ENCODE measurements at regions not wholly inside any gene's neighbourhood (a gene's known extent, or its start where the extent isn't known, plus 50 kb on each side); places are given as distances from the start of the nearest gene placed in this dataset.

DNA sequence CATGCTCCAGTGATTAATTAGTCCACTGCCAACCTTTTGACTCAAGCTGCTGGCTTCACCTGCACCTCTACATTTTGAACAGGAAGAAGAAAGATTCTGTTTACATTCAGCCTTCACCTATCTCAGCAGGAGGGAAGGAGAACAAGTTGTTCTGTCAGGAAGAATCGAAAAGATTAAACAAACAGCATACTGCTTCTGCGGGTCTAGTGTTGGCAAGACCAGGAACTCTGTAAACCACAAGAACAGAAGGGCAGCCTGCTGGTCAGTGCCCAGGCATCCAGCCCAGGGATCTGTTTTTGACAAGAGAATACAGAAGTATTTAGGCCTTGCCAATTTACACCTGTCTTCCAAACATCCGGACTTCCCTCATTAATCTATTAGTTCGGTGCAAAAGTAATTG lies 189.7 kb downstream of the CHD9NB start:
- no peaks in the 10 kb centered on the region for H4K20me1 ChIP-seq (replicated peaks; ENCODE audit: insufficient read depth)
- peaks cover 12% of the 10 kb centered on the region; the same call in 2 of the 3 replicates for H3K4me1 Mint-ChIP-seq
- ATAC-seq (no peak), DNase-seq (ENCODE audit: low spot score) (no peak)
- H3K9me3 Mint-ChIP-seq: no peaks in the 10 kb centered on the region
- peaks cover 19% of the 10 kb centered on the region for H3K4me1 ChIP-seq (ENCODE audit: insufficient read depth)
- H3K79me2 ChIP-seq (replicated peaks; ENCODE audit: insufficient read depth): no peaks in the 10 kb centered on the region
- no peak overlapping the region for H3K27ac ChIP-seq (ENCODE audit: low read depth)
- no peaks in the 10 kb centered on the region for H3F3A ChIP-seq (replicated peaks; ENCODE audit: low read depth)
- H3K4me2 ChIP-seq: no peak overlapping the region
- H3K4me3 Mint-ChIP-seq: no peak overlapping the region
- H3K36me3 ChIP-seq (ENCODE audit: insufficient read depth): no peaks in the 10 kb centered on the region
- no peak overlapping the region for H3K4me3 ChIP-seq
- no peaks in the 10 kb centered on the region for H3K27me3 ChIP-seq (ENCODE audit: insufficient read depth)
- no peaks in the 10 kb centered on the region for H3K9me2 ChIP-seq (ENCODE audit: insufficient read depth)
- H3K36me3 Mint-ChIP-seq (ENCODE audit: low read depth): no peaks in the 10 kb centered on the region
- H3K27me3 Mint-ChIP-seq (ENCODE audit: insufficient read depth, low read depth, poor library complexity): no peaks in the 10 kb centered on the region
- H2AFZ ChIP-seq: no peak overlapping the region
- H3K27ac Mint-ChIP-seq: no peak overlapping the region
- no peak for TF ChIP-seq EZH2 (IDR thresholded peaks at IDR 0.05; ENCODE audit: low read depth, unreplicated experiment)
- TF ChIP-seq, protein P1, sequence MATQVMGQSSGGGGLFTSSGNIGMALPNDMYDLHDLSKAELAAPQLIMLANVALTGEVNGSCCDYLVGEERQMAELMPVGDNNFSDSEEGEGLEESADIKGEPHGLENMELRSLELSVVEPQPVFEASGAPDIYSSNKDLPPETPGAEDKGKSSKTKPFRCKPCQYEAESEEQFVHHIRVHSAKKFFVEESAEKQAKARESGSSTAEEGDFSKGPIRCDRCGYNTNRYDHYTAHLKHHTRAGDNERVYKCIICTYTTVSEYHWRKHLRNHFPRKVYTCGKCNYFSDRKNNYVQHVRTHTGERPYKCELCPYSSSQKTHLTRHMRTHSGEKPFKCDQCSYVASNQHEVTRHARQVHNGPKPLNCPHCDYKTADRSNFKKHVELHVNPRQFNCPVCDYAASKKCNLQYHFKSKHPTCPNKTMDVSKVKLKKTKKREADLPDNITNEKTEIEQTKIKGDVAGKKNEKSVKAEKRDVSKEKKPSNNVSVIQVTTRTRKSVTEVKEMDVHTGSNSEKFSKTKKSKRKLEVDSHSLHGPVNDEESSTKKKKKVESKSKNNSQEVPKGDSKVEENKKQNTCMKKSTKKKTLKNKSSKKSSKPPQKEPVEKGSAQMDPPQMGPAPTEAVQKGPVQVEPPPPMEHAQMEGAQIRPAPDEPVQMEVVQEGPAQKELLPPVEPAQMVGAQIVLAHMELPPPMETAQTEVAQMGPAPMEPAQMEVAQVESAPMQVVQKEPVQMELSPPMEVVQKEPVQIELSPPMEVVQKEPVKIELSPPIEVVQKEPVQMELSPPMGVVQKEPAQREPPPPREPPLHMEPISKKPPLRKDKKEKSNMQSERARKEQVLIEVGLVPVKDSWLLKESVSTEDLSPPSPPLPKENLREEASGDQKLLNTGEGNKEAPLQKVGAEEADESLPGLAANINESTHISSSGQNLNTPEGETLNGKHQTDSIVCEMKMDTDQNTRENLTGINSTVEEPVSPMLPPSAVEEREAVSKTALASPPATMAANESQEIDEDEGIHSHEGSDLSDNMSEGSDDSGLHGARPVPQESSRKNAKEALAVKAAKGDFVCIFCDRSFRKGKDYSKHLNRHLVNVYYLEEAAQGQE (IDR thresholded peaks at IDR 0.05; ENCODE audit: unreplicated experiment): no peak
- TF ChIP-seq, protein P2, sequence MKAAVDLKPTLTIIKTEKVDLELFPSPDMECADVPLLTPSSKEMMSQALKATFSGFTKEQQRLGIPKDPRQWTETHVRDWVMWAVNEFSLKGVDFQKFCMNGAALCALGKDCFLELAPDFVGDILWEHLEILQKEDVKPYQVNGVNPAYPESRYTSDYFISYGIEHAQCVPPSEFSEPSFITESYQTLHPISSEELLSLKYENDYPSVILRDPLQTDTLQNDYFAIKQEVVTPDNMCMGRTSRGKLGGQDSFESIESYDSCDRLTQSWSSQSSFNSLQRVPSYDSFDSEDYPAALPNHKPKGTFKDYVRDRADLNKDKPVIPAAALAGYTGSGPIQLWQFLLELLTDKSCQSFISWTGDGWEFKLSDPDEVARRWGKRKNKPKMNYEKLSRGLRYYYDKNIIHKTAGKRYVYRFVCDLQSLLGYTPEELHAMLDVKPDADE (IDR thresholded peaks at IDR 0.05): no peak

DNA sequence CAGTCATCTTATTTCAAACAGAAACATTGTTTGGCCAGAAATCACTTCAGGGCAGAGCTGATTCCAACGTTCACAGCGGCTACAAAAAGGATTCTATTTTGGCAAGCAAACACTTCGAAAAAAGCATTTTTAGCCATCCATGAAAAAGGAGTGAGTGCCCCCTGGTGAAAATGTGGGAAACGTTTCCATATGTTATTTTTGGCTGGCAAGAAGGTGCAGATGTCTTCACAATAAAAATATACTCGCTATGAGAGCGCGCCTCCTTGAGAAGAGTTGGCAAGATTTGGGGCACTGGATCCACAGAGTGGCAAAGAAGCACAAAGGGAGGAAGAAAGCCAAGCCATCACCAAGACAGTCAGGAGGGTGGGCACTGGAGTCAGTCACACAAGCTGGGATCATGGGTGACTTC lies 191.1 kb downstream of the CHD9NB start:
- ATAC-seq: no peak
- peak; percentile 71 for DNase-seq (ENCODE audit: low spot score)
- no peak overlapping the region for H3K4me3 Mint-ChIP-seq

More for the DNA sequence above, 191.1 kb downstream of the CHD9NB start:
- H3K36me3 Mint-ChIP-seq (ENCODE audit: low read depth): no peaks in the 10 kb centered on the region
- Histone ChIP-seq H3K79me2 (replicated peaks; ENCODE audit: insufficient read depth) (no peaks in the 10 kb centered on the region), H4K20me1 (replicated peaks; ENCODE audit: insufficient read depth) (no peaks in the 10 kb centered on the region), H3K27me3 (ENCODE audit: insufficient read depth) (no peaks in the 10 kb centered on the region), H3K27ac (ENCODE audit: low read depth) (no peak overlapping the region), H3K9me2 (ENCODE audit: insufficient read depth) (no peaks in the 10 kb centered on the region), H3F3A (replicated peaks; ENCODE audit: low read depth) (no peaks in the 10 kb centered on the region), H3K4me3 (no peak overlapping the region), H2AFZ (peak overlapping the region; percentile 53), H3K4me2 (no peak overlapping the region), H3K4me1 (ENCODE audit: insufficient read depth) (peaks cover 19% of the 10 kb centered on the region), H3K36me3 (ENCODE audit: insufficient read depth) (no peaks in the 10 kb centered on the region)
- H3K9me3 Mint-ChIP-seq: no peaks in the 10 kb centered on the region
- no peaks in the 10 kb centered on the region for H3K27me3 Mint-ChIP-seq (ENCODE audit: insufficient read depth, low read depth, poor library complexity)
- H3K27ac Mint-ChIP-seq: no peak overlapping the region
- TF ChIP-seq, protein P3, sequence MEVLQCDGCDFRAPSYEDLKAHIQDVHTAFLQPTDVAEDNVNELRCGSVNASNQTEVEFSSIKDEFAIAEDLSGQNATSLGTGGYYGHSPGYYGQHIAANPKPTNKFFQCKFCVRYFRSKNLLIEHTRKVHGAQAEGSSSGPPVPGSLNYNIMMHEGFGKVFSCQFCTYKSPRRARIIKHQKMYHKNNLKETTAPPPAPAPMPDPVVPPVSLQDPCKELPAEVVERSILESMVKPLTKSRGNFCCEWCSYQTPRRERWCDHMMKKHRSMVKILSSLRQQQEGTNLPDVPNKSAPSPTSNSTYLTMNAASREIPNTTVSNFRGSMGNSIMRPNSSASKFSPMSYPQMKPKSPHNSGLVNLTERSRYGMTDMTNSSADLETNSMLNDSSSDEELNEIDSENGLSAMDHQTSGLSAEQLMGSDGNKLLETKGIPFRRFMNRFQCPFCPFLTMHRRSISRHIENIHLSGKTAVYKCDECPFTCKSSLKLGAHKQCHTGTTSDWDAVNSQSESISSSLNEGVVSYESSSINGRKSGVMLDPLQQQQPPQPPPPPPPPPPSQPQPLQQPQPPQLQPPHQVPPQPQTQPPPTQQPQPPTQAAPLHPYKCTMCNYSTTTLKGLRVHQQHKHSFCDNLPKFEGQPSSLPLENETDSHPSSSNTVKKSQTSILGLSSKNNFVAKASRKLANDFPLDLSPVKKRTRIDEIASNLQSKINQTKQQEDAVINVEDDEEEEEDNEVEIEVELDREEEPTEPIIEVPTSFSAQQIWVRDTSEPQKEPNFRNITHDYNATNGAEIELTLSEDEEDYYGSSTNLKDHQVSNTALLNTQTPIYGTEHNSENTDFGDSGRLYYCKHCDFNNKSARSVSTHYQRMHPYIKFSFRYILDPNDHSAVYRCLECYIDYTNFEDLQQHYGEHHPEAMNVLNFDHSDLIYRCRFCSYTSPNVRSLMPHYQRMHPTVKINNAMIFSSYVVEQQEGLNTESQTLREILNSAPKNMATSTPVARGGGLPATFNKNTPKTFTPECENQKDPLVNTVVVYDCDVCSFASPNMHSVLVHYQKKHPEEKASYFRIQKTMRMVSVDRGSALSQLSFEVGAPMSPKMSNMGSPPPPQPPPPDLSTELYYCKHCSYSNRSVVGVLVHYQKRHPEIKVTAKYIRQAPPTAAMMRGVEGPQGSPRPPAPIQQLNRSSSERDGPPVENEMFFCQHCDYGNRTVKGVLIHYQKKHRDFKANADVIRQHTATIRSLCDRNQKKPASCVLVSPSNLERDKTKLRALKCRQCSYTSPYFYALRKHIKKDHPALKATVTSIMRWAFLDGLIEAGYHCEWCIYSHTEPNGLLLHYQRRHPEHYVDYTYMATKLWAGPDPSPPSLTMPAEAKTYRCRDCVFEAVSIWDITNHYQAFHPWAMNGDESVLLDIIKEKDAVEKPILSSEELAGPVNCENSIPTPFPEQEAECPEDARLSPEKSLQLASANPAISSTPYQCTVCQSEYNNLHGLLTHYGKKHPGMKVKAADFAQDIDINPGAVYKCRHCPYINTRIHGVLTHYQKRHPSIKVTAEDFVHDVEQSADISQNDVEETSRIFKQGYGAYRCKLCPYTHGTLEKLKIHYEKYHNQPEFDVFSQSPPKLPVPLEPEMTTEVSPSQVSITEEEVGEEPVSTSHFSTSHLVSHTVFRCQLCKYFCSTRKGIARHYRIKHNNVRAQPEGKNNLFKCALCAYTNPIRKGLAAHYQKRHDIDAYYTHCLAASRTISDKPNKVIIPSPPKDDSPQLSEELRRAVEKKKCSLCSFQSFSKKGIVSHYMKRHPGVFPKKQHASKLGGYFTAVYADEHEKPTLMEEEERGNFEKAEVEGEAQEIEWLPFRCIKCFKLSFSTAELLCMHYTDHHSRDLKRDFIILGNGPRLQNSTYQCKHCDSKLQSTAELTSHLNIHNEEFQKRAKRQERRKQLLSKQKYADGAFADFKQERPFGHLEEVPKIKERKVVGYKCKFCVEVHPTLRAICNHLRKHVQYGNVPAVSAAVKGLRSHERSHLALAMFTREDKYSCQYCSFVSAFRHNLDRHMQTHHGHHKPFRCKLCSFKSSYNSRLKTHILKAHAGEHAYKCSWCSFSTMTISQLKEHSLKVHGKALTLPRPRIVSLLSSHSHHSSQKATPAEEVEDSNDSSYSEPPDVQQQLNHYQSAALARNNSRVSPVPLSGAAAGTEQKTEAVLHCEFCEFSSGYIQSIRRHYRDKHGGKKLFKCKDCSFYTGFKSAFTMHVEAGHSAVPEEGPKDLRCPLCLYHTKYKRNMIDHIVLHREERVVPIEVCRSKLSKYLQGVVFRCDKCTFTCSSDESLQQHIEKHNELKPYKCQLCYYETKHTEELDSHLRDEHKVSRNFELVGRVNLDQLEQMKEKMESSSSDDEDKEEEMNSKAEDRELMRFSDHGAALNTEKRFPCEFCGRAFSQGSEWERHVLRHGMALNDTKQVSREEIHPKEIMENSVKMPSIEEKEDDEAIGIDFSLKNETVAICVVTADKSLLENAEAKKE (CRISPR knock-in tag; IDR thresholded peaks at IDR 0.05): no peak
- TF ChIP-seq, protein P4, sequence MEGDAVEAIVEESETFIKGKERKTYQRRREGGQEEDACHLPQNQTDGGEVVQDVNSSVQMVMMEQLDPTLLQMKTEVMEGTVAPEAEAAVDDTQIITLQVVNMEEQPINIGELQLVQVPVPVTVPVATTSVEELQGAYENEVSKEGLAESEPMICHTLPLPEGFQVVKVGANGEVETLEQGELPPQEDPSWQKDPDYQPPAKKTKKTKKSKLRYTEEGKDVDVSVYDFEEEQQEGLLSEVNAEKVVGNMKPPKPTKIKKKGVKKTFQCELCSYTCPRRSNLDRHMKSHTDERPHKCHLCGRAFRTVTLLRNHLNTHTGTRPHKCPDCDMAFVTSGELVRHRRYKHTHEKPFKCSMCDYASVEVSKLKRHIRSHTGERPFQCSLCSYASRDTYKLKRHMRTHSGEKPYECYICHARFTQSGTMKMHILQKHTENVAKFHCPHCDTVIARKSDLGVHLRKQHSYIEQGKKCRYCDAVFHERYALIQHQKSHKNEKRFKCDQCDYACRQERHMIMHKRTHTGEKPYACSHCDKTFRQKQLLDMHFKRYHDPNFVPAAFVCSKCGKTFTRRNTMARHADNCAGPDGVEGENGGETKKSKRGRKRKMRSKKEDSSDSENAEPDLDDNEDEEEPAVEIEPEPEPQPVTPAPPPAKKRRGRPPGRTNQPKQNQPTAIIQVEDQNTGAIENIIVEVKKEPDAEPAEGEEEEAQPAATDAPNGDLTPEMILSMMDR (conservative IDR thresholded peaks at IDR 0.05; ENCODE audit: low read depth in 2 of 2): peak; percentile 72 to 74
- peaks cover 12% of the 10 kb centered on the region; the same call in 2 of the 3 replicates for H3K4me1 Mint-ChIP-seq

All from GM23338 (cell line).